ENCODE measurements at regions not wholly inside any gene's neighbourhood (a gene's known extent, or its start where the extent isn't known, plus 50 kb on each side); places are given as distances from the start of the nearest gene placed in this dataset.

GRCh38 chr5:33339413-33339812, 101.4 kb upstream of the TARS1 start:
- Histone ChIP-seq H3K27me3 (ENCODE audit: insufficient read depth, low read depth) (no peaks in the 10 kb centered on the region), H3K4me3 (IDR thresholded peaks at IDR 0.05; ENCODE audit: insufficient read depth, low read depth, low read length) (no peak overlapping the region), H3K4me2 (no peak overlapping the region), H2AFZ (ENCODE audit: low read depth) (no peak overlapping the region), H3K79me2 (ENCODE audit: insufficient read depth, low read depth) (no peaks in the 10 kb centered on the region), H4K20me1 (ENCODE audit: insufficient read depth) (no peaks in the 10 kb centered on the region), H3K4me1 (ENCODE audit: low read depth, poor library complexity, severe bottlenecking) (no peaks in the 10 kb centered on the region), H3K9ac (no peak overlapping the region), H3K27ac (no peak overlapping the region), H3K36me3 (ENCODE audit: insufficient read depth) (no peaks in the 10 kb centered on the region)
- TF ChIP-seq CTCF (conservative IDR thresholded peaks at IDR 0.05; ENCODE audit: low read depth, low read length), result no peak

- Histone ChIP-seq H3K79me2 (ENCODE audit: insufficient read depth, low read depth) (no peaks in the 10 kb centered on the region), H3K4me2 (no peak overlapping the region), H3K36me3 (ENCODE audit: insufficient read depth) (no peaks in the 10 kb centered on the region), H2AFZ (ENCODE audit: low read depth) (no peak overlapping the region), H4K20me1 (ENCODE audit: insufficient read depth) (no peaks in the 10 kb centered on the region), H3K9ac (no peak overlapping the region), H3K27ac (no peak overlapping the region), H3K4me1 (ENCODE audit: low read depth, poor library complexity, severe bottlenecking) (no peaks in the 10 kb centered on the region), H3K4me3 (IDR thresholded peaks at IDR 0.05; ENCODE audit: insufficient read depth, low read depth, low read length) (no peak overlapping the region), H3K27me3 (ENCODE audit: insufficient read depth, low read depth) (no peaks in the 10 kb centered on the region)
- TF ChIP-seq CTCF (conservative IDR thresholded peaks at IDR 0.05; ENCODE audit: low read depth, low read length), result no peak
Observed at GRCh38 chr5:33340195-33340594, 100.6 kb upstream of the TARS1 start.

GRCh38 chr5:33341351-33341750, 99.4 kb upstream of the TARS1 start:
- no peaks in the 10 kb centered on the region for H3K36me3 ChIP-seq (ENCODE audit: insufficient read depth)
- H4K20me1 ChIP-seq (ENCODE audit: insufficient read depth), result no peaks in the 10 kb centered on the region
- no peaks in the 10 kb centered on the region for H3K79me2 ChIP-seq (ENCODE audit: insufficient read depth, low read depth)
- H3K4me1 ChIP-seq (ENCODE audit: low read depth, poor library complexity, severe bottlenecking), result peaks cover 4% of the 10 kb centered on the region
- H3K27ac ChIP-seq, result no peak overlapping the region
- no peak overlapping the region for H3K9ac ChIP-seq
- TF ChIP-seq CTCF (conservative IDR thresholded peaks at IDR 0.05; ENCODE audit: low read depth, low read length), result no peak
- H2AFZ ChIP-seq (ENCODE audit: low read depth), result no peak overlapping the region
- no peaks in the 10 kb centered on the region for H3K27me3 ChIP-seq (ENCODE audit: insufficient read depth, low read depth)
- no peak overlapping the region for H3K4me3 ChIP-seq (IDR thresholded peaks at IDR 0.05; ENCODE audit: insufficient read depth, low read depth, low read length)
- H3K4me2 ChIP-seq, result no peak overlapping the region

- no peak for TF ChIP-seq CTCF (conservative IDR thresholded peaks at IDR 0.05; ENCODE audit: low read depth, low read length)
- Histone ChIP-seq H3K4me3 (IDR thresholded peaks at IDR 0.05; ENCODE audit: insufficient read depth, low read depth, low read length) (no peak overlapping the region), H3K9ac (no peak overlapping the region), H3K36me3 (ENCODE audit: insufficient read depth) (no peaks in the 10 kb centered on the region), H2AFZ (ENCODE audit: low read depth) (no peak overlapping the region), H3K27ac (no peak overlapping the region), H3K4me1 (ENCODE audit: low read depth, poor library complexity, severe bottlenecking) (peaks cover 7% of the 10 kb centered on the region), H3K27me3 (ENCODE audit: insufficient read depth, low read depth) (no peaks in the 10 kb centered on the region), H3K4me2 (no peak overlapping the region), H3K79me2 (ENCODE audit: insufficient read depth, low read depth) (no peaks in the 10 kb centered on the region), H4K20me1 (ENCODE audit: insufficient read depth) (no peaks in the 10 kb centered on the region)
Observed at GRCh38 chr5:33343676-33344327, 97.0 kb upstream of the TARS1 start.

Data from KMS-11 (cell line).